ENCODE measurements at regions not wholly inside any gene's neighbourhood (a gene's known extent, or its start where the extent isn't known, plus 50 kb on each side); places are given as distances from the start of the nearest gene placed in this dataset.

DNA sequence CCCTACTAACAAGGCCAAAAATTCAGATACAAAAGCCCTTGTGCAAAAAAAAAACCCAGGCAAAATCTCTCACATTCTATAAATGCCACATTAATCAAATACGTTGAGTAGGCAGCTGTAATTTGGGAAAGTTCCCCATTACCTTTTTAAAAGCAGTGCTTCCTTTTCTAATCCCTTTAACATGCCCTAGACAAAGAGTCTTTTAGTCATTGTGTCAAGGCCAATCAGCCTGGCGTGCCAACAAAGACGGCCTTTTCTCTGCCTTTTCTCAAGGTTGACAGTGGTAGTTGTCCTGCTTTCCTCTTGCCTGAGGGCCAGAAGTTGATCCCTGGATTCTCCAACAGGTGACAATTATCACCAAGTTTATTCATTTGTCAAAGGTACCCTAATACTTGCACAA lies 62.5 kb upstream of the METAP2 start:
- no peak overlapping the region for H3K9ac ChIP-seq (ENCODE audit: low read depth, low read length)
- H3K9me3 ChIP-seq (ENCODE audit: insufficient read depth, low read length, severe bottlenecking) = no peaks in the 10 kb centered on the region
- ATAC-seq (ENCODE audit: insufficient read depth, low read depth) (no peak), DNase-seq (no peak)
- H2AFZ ChIP-seq (ENCODE audit: low read depth, low read length) = no peak overlapping the region
- H4K20me1 ChIP-seq (ENCODE audit: insufficient read depth, low read length) = no peaks in the 10 kb centered on the region
- H3K27ac ChIP-seq (ENCODE audit: low read length) = no peak overlapping the region
- no peaks in the 10 kb centered on the region for H3K4me1 ChIP-seq (ENCODE audit: insufficient read depth, low read length)
- no peak for TF ChIP-seq EZH2 (IDR thresholded peaks at IDR 0.05; ENCODE audit: borderline replicate concordance, low read depth, low read length, severe bottlenecking)
- TF ChIP-seq, protein P1, sequence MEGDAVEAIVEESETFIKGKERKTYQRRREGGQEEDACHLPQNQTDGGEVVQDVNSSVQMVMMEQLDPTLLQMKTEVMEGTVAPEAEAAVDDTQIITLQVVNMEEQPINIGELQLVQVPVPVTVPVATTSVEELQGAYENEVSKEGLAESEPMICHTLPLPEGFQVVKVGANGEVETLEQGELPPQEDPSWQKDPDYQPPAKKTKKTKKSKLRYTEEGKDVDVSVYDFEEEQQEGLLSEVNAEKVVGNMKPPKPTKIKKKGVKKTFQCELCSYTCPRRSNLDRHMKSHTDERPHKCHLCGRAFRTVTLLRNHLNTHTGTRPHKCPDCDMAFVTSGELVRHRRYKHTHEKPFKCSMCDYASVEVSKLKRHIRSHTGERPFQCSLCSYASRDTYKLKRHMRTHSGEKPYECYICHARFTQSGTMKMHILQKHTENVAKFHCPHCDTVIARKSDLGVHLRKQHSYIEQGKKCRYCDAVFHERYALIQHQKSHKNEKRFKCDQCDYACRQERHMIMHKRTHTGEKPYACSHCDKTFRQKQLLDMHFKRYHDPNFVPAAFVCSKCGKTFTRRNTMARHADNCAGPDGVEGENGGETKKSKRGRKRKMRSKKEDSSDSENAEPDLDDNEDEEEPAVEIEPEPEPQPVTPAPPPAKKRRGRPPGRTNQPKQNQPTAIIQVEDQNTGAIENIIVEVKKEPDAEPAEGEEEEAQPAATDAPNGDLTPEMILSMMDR (IDR thresholded peaks at IDR 0.05; ENCODE audit: borderline replicate concordance, extremely low read depth, low read length, poor library complexity, severe bottlenecking) = no peak
- no peak overlapping the region for H3K4me2 ChIP-seq (ENCODE audit: insufficient read depth, low read length)
- no peaks in the 10 kb centered on the region for H3K36me3 ChIP-seq (ENCODE audit: insufficient read depth, low read length)
- H3K79me2 ChIP-seq (ENCODE audit: insufficient read depth, low read length) = no peaks in the 10 kb centered on the region
- no peak overlapping the region for H3K4me3 ChIP-seq (ENCODE audit: low read depth in 1 of 2, low read length in 2 of 2)
- no peaks in the 10 kb centered on the region for H3K27me3 ChIP-seq (ENCODE audit: insufficient read depth, low read length, poor library complexity)

DNA sequence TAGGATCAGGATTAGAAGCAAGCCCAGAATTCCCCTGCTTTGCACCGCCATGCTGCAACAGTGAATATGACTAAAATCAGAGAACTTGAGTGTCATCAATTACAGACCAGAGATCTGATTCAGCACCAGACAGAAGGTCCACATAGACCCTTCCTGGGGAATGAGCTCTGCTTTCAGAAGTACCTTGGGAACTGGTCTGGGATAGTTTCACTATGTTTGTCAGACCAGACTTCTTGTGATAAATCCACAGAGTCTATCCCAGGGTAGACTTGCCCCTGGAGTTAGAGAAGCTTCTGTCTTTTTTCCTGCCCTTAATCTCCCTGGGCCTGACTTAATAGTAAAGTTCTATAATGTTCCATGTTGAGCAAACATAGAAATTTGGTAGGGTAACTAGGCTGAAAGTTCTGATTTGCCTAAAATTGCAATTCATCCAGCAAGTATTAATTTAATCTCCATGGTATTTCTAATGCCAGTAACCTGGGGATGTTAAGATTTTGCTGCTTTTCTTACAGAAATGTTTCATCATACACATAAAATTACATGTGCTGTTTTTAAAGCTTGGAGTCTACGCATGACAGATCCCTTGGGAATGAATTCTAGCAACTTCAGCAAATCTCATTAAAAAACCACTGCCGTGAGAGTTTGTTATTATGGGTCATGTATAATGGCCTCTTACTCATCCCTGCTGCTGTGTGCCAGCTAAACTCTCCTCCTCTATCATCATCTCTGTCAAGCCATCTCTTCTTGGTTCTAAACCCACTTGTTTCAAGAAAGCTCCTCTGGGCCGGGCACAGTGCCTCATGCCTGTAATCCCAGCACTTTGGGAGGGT lies 61.3 kb upstream of the METAP2 start:
- Histone ChIP-seq H3K27ac (ENCODE audit: low read length) (no peak overlapping the region), H3K27me3 (ENCODE audit: insufficient read depth, low read length, poor library complexity) (no peaks in the 10 kb centered on the region), H3K9ac (ENCODE audit: low read depth, low read length) (no peak overlapping the region), H3K4me1 (ENCODE audit: insufficient read depth, low read length) (no peaks in the 10 kb centered on the region), H3K4me3 (ENCODE audit: low read depth in 1 of 2, low read length in 2 of 2) (no peak overlapping the region), H2AFZ (ENCODE audit: low read depth, low read length) (no peak overlapping the region), H3K79me2 (ENCODE audit: insufficient read depth, low read length) (no peaks in the 10 kb centered on the region), H3K4me2 (ENCODE audit: insufficient read depth, low read length) (no peak overlapping the region), H4K20me1 (ENCODE audit: insufficient read depth, low read length) (no peaks in the 10 kb centered on the region), H3K9me3 (ENCODE audit: insufficient read depth, low read length, severe bottlenecking) (no peaks in the 10 kb centered on the region), H3K36me3 (ENCODE audit: insufficient read depth, low read length) (no peaks in the 10 kb centered on the region)
- TF ChIP-seq, protein P1 (IDR thresholded peaks at IDR 0.05; ENCODE audit: borderline replicate concordance, extremely low read depth, low read length, poor library complexity, severe bottlenecking) = no peak
- TF ChIP-seq EZH2 (IDR thresholded peaks at IDR 0.05; ENCODE audit: borderline replicate concordance, low read depth, low read length, severe bottlenecking) = no peak
- no peak for DNase-seq
- no peak for ATAC-seq (ENCODE audit: insufficient read depth, low read depth)

DNA sequence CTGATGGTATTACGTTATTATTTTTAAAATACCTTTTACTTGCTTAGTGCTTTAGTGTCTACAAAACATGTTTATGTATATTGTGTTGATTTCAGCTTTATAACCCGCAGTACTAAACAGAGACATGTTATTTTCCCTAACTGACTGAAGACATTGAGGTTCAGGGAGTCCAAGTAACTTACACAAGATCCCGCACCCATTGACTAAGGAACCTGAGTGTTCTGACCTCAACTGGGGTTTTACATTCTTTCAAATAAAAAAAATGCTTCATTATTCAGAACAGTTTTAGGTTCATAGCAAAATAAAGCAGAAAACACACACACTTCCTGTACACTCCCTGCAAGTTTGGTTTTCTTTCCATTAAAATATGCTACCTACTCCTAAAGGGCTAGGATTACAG lies 60.4 kb upstream of the METAP2 start:
- H3K36me3 ChIP-seq (ENCODE audit: insufficient read depth, low read length) = no peaks in the 10 kb centered on the region
- H3K9ac ChIP-seq (ENCODE audit: low read depth, low read length) = no peak overlapping the region
- no peaks in the 10 kb centered on the region for H3K4me1 ChIP-seq (ENCODE audit: insufficient read depth, low read length)
- H2AFZ ChIP-seq (ENCODE audit: low read depth, low read length) = no peak overlapping the region
- no peaks in the 10 kb centered on the region for H4K20me1 ChIP-seq (ENCODE audit: insufficient read depth, low read length)
- ATAC-seq (ENCODE audit: insufficient read depth, low read depth) (no peak), DNase-seq (no peak)
- H3K4me2 ChIP-seq (ENCODE audit: insufficient read depth, low read length) = no peak overlapping the region
- H3K27ac ChIP-seq (ENCODE audit: low read length) = no peak overlapping the region
- no peaks in the 10 kb centered on the region for H3K9me3 ChIP-seq (ENCODE audit: insufficient read depth, low read length, severe bottlenecking)
- no peaks in the 10 kb centered on the region for H3K27me3 ChIP-seq (ENCODE audit: insufficient read depth, low read length, poor library complexity)
- no peak for TF ChIP-seq EZH2 (IDR thresholded peaks at IDR 0.05; ENCODE audit: borderline replicate concordance, low read depth, low read length, severe bottlenecking)
- TF ChIP-seq, protein P1 (IDR thresholded peaks at IDR 0.05; ENCODE audit: borderline replicate concordance, extremely low read depth, low read length, poor library complexity, severe bottlenecking) = no peak
- no peak overlapping the region for H3K4me3 ChIP-seq (ENCODE audit: low read depth in 1 of 2, low read length in 2 of 2)
- no peaks in the 10 kb centered on the region for H3K79me2 ChIP-seq (ENCODE audit: insufficient read depth, low read length)

Data from DND-41 (cell line).